Mesendoderm (in vitro differentiated cells): ENCODE measurements at regions not wholly inside any gene's neighbourhood (a gene's known extent, or its start where the extent isn't known, plus 50 kb on each side); places are given as distances from the start of the nearest gene placed in this dataset.

Source experiments
- DNase-seq: peaks from one replicate; pipeline ENCODE4 v3.0.0; 2013
- H2AK5ac ChIP-seq: 2 replicates; pipeline ENCODE4 v1.6.1; 2013; ENCODE audit warnings: low read length, inconsistent platforms
- H2BK120ac ChIP-seq: 2 replicates; pipeline ENCODE4 v1.6.1; 2013; ENCODE audit warnings: low read depth, mild to moderate bottlenecking, low read length, moderate library complexity, mixed read lengths
- H2BK15ac ChIP-seq: replicated peaks from 2 replicates; pipeline ENCODE4 v1.6.1; 2013; ENCODE audit warnings: low read depth, mild to moderate bottlenecking, moderate library complexity
- H2BK5ac ChIP-seq: 2 replicates; pipeline ENCODE4 v1.6.1; 2013; ENCODE audit warnings: low read length, inconsistent platforms
- H3K18ac ChIP-seq: 2 replicates; pipeline ENCODE4 v1.6.1; 2013; ENCODE audit warnings: mild to moderate bottlenecking, low read length, mixed read lengths
- H3K23ac ChIP-seq: one replicate; pipeline ENCODE4 v1.6.1; 2013; ENCODE audit warnings: low read length
- H3K27ac ChIP-seq: 2 replicates; pipeline ENCODE4 v1.5.1; 2013; ENCODE audit warnings: low read depth, mild to moderate bottlenecking, inconsistent platforms, low read length, moderate library complexity
- H3K27me3 ChIP-seq: 2 replicates; pipeline ENCODE4 v1.6.1; 2013; ENCODE audit warnings: low read length, control low read depth, mild to moderate bottlenecking, inconsistent platforms; ENCODE audit not compliant: insufficient read depth, poor library complexity
- H3K36me3 ChIP-seq: 2 replicates; pipeline ENCODE4 v1.6.1; 2013; ENCODE audit warnings: low read length, inconsistent platforms; ENCODE audit not compliant: control insufficient read depth, insufficient read depth
- H3K4ac ChIP-seq: one replicate; pipeline ENCODE4 v1.6.1; 2013; ENCODE audit warnings: low read depth, mild to moderate bottlenecking, low read length, moderate library complexity
- H3K4me1 ChIP-seq: 2 replicates; pipeline ENCODE4 v1.6.1; 2013; ENCODE audit warnings: low read depth, low read length, inconsistent platforms; ENCODE audit not compliant: control insufficient read depth
- H3K4me2 ChIP-seq: 2 replicates; pipeline ENCODE4 v1.6.1; 2013; ENCODE audit warnings: low read length
- H3K4me3 ChIP-seq: 2 replicates; pipeline ENCODE4 v1.5.1; 2013; ENCODE audit warnings: mild to moderate bottlenecking, low read length
- H3K56ac ChIP-seq: one replicate; pipeline ENCODE4 v1.6.1; 2013; ENCODE audit warnings: low read length
- H3K79me1 ChIP-seq: 2 replicates; pipeline ENCODE4 v1.6.1; 2013; ENCODE audit warnings: low read length, inconsistent platforms
- H3K79me2 ChIP-seq: 2 replicates; pipeline ENCODE4 v1.6.1; 2013; ENCODE audit warnings: mild to moderate bottlenecking, low read length; ENCODE audit not compliant: control insufficient read depth, insufficient read depth
- H3K9ac ChIP-seq: 2 replicates; pipeline ENCODE4 v1.6.1; 2013; ENCODE audit warnings: low read length, inconsistent platforms
- H4K5ac ChIP-seq: one replicate; pipeline ENCODE4 v1.6.1; 2013; ENCODE audit warnings: low read length
- H4K8ac ChIP-seq: one replicate; pipeline ENCODE4 v1.6.1; 2013; ENCODE audit warnings: low read depth, mild to moderate bottlenecking, control low read depth, low read length, moderate library complexity
- WGBS: extraction: QIAGEN DNeasy Blood & Tissue Kit; methylation state at CpG from one replicate; pipeline ENCODE4 v1.1.7; 2013; ENCODE audit warnings: low lambda C conversion rate, missing lambda C conversion rate; ENCODE audit not compliant: insufficient coverage; ENCODE audit errors: extremely low coverage; 5-methylcytosine and 5-hydroxymethylcytosine counted together

DNA sequence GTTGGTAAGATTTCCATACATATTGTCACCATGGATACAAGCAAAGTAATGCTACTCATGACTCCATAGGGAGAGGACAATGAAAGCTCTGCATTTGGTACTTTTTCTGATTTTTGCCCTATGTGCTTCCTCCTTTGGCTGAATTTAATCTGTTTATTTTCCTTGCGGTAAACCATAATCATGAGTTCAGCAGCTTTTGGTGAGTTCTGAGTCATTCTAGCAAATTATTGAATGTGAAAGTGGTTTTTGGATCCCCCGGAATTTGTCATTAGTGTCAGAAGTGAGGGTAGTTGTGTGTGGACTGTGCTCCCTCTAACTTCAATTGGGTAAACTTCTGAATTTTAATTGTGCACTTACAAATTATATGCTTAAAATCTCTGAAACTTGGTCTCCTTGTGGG, 170.3 kb downstream of the MOSPD2 start:
- no CpG with 5 or more reads among the region's 2 CpGs for WGBS
- H2AK5ac ChIP-seq, result no peak overlapping the region
- H3K27me3 ChIP-seq, result no peaks in the 10 kb centered on the region

DNA sequence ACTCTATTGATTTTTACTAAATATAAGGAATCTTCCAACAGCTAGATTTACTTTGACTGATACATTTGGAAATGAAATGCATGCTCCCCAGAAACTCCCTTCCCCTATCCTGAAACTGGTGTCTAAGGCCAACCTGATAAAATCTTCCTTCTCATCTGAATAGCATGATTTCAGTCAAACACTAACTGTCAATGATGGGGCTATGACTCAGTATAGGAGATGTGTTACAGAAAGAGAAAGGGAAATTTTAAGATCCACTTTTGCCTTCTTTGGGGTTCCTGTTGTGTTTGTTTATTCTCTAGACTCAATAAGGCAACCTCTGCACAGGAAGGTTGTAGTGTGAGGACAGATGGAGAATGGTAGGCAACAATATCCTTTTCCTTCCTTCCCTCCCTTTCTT, 160.7 kb downstream of the MOSPD2 start:
- Histone ChIP-seq H3K4me1 (no peaks in the 10 kb centered on the region), H3K9ac (no peak overlapping the region), H2BK5ac (no peak overlapping the region), H2AK5ac (no peak overlapping the region), H3K23ac (no peak overlapping the region), H4K5ac (no peak overlapping the region), H3K56ac (no peak overlapping the region), H3K79me2 (no peaks in the 10 kb centered on the region), H3K18ac (no peak overlapping the region), H4K8ac (no peak overlapping the region), H2BK120ac (no peak overlapping the region), H3K4ac (no peak overlapping the region), H3K27ac (no peak overlapping the region), H2BK15ac (no peak overlapping the region), H3K36me3 (no peaks in the 10 kb centered on the region), H3K27me3 (no peaks in the 10 kb centered on the region), H3K4me3 (no peak overlapping the region), H3K79me1 (no peaks in the 10 kb centered on the region), H3K4me2 (no peak overlapping the region)
- DNase-seq, result no peak

More for the DNA sequence above, 170.3 kb downstream of the MOSPD2 start:
- H3K56ac ChIP-seq, result no peak overlapping the region
- H4K5ac ChIP-seq, result no peak overlapping the region
- H3K4me3 ChIP-seq, result no peak overlapping the region
- H3K4me2 ChIP-seq, result no peak overlapping the region
- no peak overlapping the region for H3K27ac ChIP-seq
- no peaks in the 10 kb centered on the region for H3K79me2 ChIP-seq
- H3K79me1 ChIP-seq, result no peaks in the 10 kb centered on the region
- H3K4me1 ChIP-seq, result no peaks in the 10 kb centered on the region
- H3K23ac ChIP-seq, result no peak overlapping the region
- no peaks in the 10 kb centered on the region for H3K36me3 ChIP-seq
- no peak overlapping the region for H2BK120ac ChIP-seq
- no peak overlapping the region for H3K9ac ChIP-seq
- DNase-seq, result no peak
- no peak overlapping the region for H2BK15ac ChIP-seq
- no peak overlapping the region for H3K4ac ChIP-seq
- H3K18ac ChIP-seq, result no peak overlapping the region
- no peak overlapping the region for H4K8ac ChIP-seq
- H2BK5ac ChIP-seq, result no peak overlapping the region

DNA sequence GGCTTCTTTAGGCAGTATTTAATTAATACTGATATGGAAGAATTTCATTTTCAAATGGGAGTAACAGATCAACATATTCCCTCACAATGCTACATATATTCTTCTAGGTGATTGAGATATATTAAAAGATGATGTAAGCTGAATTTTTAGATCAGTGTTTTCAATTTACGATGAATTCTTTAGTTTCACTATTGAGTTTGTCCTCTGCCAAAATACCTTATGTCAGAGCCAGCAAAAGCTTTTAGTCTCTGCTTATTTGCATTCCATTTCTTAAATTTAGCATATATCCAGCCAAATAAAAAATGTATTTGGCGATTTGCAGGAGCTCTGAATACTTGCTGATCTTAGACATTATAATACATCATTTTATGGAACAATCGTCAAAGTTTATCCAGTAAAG, 144.3 kb downstream of the MOSPD2 start:
- no peak overlapping the region for H4K8ac ChIP-seq
- no peak overlapping the region for H3K9ac ChIP-seq
- H3K23ac ChIP-seq, result no peak overlapping the region
- H2BK15ac ChIP-seq, result no peak overlapping the region
- H3K56ac ChIP-seq, result no peak overlapping the region
- H3K27ac ChIP-seq, result no peak overlapping the region
- H3K36me3 ChIP-seq, result no peaks in the 10 kb centered on the region
- no peak overlapping the region for H2AK5ac ChIP-seq
- no peak overlapping the region for H2BK5ac ChIP-seq
- H3K4ac ChIP-seq, result no peak overlapping the region
- no peaks in the 10 kb centered on the region for H3K27me3 ChIP-seq
- WGBS, result no CpG with 5 or more reads among the region's 3 CpGs
- no peak overlapping the region for H3K4me3 ChIP-seq
- H3K4me1 ChIP-seq, result no peaks in the 10 kb centered on the region
- H3K79me2 ChIP-seq, result no peaks in the 10 kb centered on the region
- H2BK120ac ChIP-seq, result no peak overlapping the region
- H3K79me1 ChIP-seq, result no peaks in the 10 kb centered on the region
- no peak overlapping the region for H3K18ac ChIP-seq
- no peak overlapping the region for H3K4me2 ChIP-seq
- no peak for DNase-seq
- H4K5ac ChIP-seq, result no peak overlapping the region

DNA sequence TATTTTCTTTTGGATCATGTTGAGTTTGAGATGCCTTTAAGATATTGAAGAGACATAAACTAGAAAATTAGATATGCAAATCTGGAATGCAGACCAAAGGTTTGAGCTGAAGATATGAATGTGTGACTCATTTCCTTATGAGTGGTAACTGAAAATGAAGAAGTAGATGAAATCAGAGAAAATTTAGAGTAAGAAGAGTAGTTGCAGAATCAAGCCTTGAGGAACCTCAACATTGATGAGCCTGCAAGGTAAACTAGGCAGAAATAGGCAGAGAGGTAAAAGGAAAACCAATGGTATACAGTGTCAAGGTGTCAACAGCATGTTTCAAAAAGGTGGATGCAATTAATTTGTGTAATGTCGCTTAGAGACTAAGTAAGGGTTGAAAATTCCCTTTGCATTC, 142.8 kb downstream of the MOSPD2 start:
- Histone ChIP-seq H2AK5ac (no peak overlapping the region), H3K4ac (no peak overlapping the region), H3K23ac (no peak overlapping the region), H3K27ac (no peak overlapping the region), H3K18ac (no peak overlapping the region), H2BK15ac (no peak overlapping the region), H3K9ac (no peak overlapping the region), H3K4me3 (no peak overlapping the region), H3K79me2 (no peaks in the 10 kb centered on the region), H4K8ac (no peak overlapping the region), H3K36me3 (no peaks in the 10 kb centered on the region), H2BK120ac (no peak overlapping the region), H4K5ac (no peak overlapping the region), H2BK5ac (no peak overlapping the region), H3K4me1 (no peaks in the 10 kb centered on the region), H3K79me1 (no peaks in the 10 kb centered on the region), H3K56ac (no peak overlapping the region), H3K4me2 (no peak overlapping the region), H3K27me3 (no peaks in the 10 kb centered on the region)
- WGBS, result no CpG with 5 or more reads among the region's 1 CpG
- DNase-seq, result no peak

DNA sequence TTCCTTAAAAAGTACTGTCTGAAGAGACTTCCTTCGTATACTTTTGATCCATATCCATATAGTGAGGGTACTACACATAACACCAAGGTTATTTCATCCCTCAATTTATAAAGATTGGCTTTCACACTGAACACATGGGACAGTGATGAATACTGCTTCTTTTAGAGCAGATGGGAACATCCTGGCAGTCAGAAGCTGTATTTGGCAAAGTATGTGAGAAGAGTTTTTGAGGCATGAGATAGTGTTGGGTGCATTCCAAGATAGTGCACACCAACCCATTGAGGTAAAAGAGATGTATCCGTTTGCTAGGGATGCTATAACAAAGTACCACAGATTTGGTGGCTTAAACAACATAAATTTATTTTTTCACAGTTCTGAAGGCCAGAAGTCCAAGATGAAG, 141.1 kb downstream of the MOSPD2 start:
- Histone ChIP-seq H3K79me2 (no peaks in the 10 kb centered on the region), H2AK5ac (no peak overlapping the region), H3K4me1 (no peaks in the 10 kb centered on the region), H3K36me3 (no peaks in the 10 kb centered on the region), H3K23ac (no peak overlapping the region), H4K5ac (no peak overlapping the region), H2BK5ac (no peak overlapping the region), H3K27ac (no peak overlapping the region), H2BK15ac (no peak overlapping the region), H4K8ac (no peak overlapping the region), H3K79me1 (no peaks in the 10 kb centered on the region), H3K9ac (no peak overlapping the region), H3K4ac (no peak overlapping the region), H2BK120ac (no peak overlapping the region), H3K18ac (no peak overlapping the region), H3K4me2 (no peak overlapping the region), H3K56ac (no peak overlapping the region), H3K4me3 (no peak overlapping the region), H3K27me3 (no peaks in the 10 kb centered on the region)
- DNase-seq, result no peak
- WGBS, result no CpG with 5 or more reads among the region's 2 CpGs

DNA sequence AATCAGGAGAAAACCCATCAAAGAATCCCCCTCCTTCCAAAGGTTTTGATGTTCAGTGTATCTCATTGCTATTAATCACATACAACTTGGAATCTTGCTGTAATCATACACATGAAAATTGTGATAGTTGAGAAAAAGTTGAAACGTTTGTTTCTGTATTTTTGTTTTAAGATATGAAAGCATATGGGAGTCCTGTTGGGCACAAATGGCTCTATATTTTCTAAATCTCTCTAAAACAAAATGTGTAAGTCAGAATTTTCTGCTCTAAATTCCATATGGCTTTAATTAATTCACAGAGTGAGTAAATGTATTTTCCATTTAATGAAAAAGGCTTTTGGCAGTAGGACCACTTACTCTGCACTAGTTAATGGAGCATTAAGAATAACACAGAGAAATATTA, 140.2 kb downstream of the MOSPD2 start:
- DNase-seq, result no peak
- Histone ChIP-seq H3K4me3 (no peak overlapping the region), H3K23ac (no peak overlapping the region), H4K8ac (no peak overlapping the region), H2AK5ac (no peak overlapping the region), H3K4ac (no peak overlapping the region), H2BK120ac (no peak overlapping the region), H3K18ac (no peak overlapping the region), H3K27ac (no peak overlapping the region), H3K4me2 (no peak overlapping the region), H4K5ac (no peak overlapping the region), H3K79me1 (no peaks in the 10 kb centered on the region), H3K36me3 (no peaks in the 10 kb centered on the region), H3K79me2 (no peaks in the 10 kb centered on the region), H3K27me3 (no peaks in the 10 kb centered on the region), H3K9ac (no peak overlapping the region), H2BK15ac (no peak overlapping the region), H2BK5ac (no peak overlapping the region), H3K4me1 (no peaks in the 10 kb centered on the region), H3K56ac (no peak overlapping the region)
- WGBS, result no CpG with 5 or more reads among the region's 1 CpG
